TTC549 (cell line): ENCODE measurements at regions not wholly inside any gene's neighbourhood (a gene's known extent, or its start where the extent isn't known, plus 50 kb on each side); places are given as distances from the start of the nearest gene placed in this dataset.

Experiments
- FAIRE-seq: peaks from 2 replicates; lab custom pipeline; 2012; peaks lifted over from hg19 to GRCh38; lab: Jason Lieb, UNC

- no peak for FAIRE-seq
These were observed 107.7 kb upstream of the RPS6KA3 start for GRCh38 chrX:20374450-20374849.

DNA sequence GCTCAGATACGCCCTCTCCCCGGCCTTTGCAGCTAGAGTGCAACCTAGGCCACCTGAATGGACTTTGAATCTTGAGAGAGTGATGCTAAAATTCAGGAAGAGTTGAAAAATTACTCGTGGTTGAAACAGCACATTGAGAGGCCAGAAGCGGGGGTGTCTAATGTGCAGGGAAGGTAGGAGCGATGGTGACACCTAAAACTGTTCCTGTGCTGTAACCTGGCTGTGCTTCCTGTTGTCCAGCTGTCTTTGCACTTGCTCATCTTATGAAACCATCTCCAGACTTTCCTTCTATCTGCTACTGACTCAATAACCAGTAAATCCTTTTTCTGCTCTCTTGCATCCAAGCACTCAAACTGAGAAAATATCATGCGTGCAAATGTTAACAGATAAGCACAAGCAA, 106.4 kb upstream of the RPS6KA3 start:
- FAIRE-seq, result no peak

DNA sequence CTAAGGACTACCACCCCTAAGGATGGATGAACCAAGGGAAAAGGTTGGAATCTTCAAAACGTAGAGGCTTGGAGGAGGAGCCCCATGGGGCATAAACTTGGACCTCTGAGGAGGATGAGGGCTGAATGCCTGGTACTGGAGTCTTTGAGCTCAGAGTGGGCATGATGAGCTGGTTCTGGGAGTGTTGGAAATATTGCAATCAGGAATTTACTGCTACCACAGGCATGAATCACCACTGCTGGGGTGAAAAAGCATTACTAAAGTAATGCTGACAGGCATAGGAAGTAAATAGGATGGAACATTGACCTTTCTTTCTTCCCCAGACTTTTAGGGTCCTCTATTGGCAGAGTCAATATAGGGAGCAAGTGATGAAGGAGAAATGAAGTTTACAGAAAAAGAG, 105.8 kb upstream of the RPS6KA3 start:
- FAIRE-seq, result no peak

DNA sequence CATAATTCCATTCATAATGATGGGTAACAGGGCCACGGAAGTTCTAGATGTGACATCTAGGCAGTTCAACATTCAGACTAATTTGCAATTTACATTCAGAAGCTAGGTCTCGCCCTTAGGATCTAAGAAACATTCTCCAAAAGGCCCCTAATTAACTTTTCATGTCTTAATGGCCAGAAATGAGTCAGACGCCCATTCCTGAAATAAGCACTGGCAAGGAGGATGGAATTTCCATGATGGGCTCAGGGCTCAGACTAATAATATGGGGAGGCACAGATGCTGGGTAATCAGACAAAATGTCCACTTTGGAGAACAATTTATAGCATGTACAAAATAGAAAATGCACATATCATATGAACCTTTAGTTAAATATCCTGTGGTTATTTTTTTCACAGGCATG, 102.8 kb upstream of the RPS6KA3 start:
- no peak for FAIRE-seq

- no peak for FAIRE-seq
These were observed 97.5 kb upstream of the RPS6KA3 start for GRCh38 chrX:20364238-20364637.

- FAIRE-seq, result no peak
These were observed 96.6 kb upstream of the RPS6KA3 start for GRCh38 chrX:20363275-20363674.

- FAIRE-seq, result no peak
These were observed 95.9 kb upstream of the RPS6KA3 start for GRCh38 chrX:20362268-20363267.

- FAIRE-seq, result no peak
These were observed 95.2 kb upstream of the RPS6KA3 start for GRCh38 chrX:20361890-20362262.

DNA sequence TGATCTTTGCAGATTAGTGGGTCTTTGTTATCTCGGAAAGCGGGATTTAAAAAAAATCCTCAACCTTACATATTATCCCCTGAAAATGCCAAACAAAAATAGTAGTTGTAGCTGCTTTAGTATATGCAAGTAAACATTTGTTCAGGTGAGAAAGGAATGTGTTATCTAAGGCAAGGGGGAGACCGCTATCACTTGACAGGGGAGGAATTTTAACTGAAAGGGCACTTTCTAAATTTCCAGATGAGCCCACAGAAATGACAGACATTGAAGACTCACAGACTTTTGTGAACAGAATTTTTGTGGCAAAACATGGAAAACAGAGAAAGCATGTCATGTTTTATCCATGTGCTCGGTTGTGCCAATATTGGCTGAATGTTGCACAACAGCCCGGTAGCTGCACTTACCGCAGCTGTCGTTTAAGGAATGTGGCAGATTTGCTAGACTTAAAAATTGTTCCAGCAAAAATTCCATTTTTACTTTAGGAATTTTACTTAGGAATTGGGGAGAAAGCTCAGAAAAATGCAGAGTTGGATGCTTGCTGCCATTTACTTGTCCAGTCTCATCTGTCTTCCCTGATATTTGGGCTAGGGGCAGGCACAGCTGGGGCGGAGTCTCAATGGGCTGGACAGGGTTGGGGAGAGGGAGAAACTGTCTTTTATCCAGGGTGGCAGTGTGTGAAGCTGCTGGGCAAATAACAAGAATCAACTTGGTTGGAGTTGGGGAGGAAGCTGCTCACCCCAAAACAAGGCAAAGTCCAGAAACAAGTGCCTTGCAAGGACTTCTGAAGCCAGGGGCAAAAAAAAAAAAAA, 94.6 kb upstream of the RPS6KA3 start:
- no peak for FAIRE-seq

- FAIRE-seq, result no peak
These were observed 88.5 kb upstream of the RPS6KA3 start for GRCh38 chrX:20355187-20355586.

- FAIRE-seq, result no peak
These were observed 87.8 kb upstream of the RPS6KA3 start for GRCh38 chrX:20354505-20354904.

DNA sequence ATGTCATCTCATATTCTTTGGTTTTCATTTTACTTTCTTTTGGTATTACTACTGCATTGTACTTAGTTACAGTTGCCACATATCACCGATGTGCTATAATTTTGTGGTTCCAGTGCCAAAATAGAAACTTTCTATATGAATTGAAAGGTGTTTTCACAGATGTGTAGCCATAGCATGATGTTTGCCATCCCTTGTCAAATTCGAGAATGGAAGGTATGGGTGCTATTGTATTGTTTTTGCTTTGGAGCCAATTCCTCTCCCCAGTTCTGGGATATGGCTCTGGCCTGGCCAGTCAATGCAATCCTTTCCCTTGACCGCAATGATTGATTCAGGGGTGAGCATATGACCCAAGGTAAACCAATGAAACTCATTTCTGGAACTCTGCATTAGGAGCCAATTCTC, 86.2 kb upstream of the RPS6KA3 start:
- FAIRE-seq, result no peak

- FAIRE-seq, result no peak
These were observed 85.8 kb upstream of the RPS6KA3 start for GRCh38 chrX:20352504-20352903.

- no peak for FAIRE-seq
These were observed 83.9 kb upstream of the RPS6KA3 start for GRCh38 chrX:20350596-20350995.

GRCh38 chrX:20348139-20348538, 81.4 kb upstream of the RPS6KA3 start:
- FAIRE-seq, result no peak

DNA sequence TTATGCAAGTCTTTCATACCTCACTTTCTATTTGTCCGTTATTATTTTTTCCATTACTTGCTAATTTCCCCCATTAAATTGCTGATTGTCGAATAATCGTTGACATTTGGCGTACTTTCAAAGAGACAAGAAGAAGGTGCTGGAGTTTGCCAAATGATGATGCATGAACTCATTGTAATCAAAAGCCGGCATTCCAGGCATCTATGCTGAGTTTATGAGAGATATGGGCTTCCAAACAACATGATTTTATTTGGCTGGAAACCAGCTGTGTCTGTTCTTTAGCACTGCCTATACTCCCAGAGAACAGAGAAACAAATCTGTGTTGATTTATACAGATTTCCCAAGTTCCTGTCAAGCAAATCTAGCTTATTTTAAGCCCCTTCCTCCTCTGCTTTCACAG, 80.8 kb upstream of the RPS6KA3 start:
- no peak for FAIRE-seq

GRCh38 chrX:20333672-20334071, 67.0 kb upstream of the RPS6KA3 start:
- FAIRE-seq, result no peak

- FAIRE-seq, result no peak
These were observed 63.8 kb upstream of the RPS6KA3 start for GRCh38 chrX:20330545-20330944.

DNA sequence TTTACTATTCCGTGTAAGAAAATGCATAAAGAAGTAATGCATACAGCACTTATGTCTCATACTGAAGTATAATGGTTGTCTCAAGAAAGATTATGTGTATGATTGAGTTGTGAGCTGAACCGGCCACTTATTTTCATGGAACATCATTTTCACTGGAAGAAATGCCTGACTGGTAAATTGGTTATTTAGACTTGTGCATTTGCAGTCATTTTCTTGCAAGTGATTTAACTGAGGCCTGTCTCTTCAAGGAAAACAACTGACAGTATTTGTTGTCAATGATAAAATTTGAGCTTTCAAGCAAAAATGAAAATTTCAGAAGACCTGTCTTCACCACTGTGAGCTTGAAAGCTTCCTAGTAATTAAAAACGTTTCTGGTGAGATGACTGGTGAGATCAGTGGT, 62.7 kb upstream of the RPS6KA3 start:
- FAIRE-seq, result no peak

GRCh38 chrX:20325786-20326388, 59.2 kb upstream of the RPS6KA3 start:
- FAIRE-seq, result no peak

DNA sequence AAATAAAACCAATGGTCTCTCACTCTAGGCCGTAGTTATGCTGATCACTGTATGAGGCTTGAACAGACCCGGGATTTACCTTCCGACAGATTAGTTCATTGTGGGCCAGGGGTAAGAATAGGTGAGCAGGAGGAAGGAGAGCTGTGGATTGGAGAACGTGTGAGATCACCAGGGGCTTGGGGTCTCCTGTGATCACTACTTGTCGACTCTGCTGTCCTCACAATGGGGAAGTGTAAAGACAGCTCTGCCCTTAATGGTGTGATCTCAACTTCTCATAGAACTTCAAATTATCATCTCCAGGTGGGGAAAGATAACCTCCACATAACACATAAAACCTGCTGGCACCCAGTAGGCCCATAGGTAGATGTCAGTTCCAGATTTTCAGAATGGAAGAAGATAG, 56.2 kb upstream of the RPS6KA3 start:
- FAIRE-seq, result no peak

DNA sequence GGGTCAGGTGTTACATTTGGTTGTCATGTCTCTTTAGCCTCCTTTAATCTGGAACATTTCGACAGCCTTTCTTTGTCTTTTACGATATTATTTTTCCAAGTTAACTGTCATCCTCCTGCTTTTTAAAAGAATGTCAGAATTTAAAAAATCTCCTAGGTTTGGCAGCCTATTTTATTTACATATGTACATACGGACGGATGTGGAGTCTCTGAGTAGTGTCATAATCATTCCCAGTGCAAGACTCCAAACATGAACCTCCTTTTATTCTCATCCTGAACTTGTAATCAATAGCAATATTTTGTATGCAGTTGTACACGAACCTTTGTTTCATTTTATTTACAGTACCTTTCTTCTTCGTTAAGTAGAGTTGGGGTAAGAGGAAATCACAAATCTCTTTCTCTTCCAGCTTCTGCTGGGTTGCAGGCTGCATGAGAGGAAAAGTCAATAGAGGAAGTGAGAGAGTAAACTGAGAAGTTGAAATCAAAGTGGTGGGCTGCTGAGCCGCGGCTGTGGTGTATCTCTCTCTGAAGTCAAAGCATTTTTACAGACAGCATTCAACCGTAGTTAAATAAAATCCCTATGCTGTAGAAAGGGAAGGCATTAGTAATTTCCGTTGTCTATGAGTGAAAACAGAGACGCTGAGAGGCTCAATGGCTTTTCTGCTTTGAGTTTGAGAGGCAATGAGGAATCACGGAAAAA, 53.9 kb upstream of the RPS6KA3 start:
- FAIRE-seq, result no peak
